Limb (tissue), 2 donors: ENCODE measurements at regions not wholly inside any gene's neighbourhood (a gene's known extent, or its start where the extent isn't known, plus 50 kb on each side); places are given as distances from the start of the nearest gene placed in this dataset.
"Not testable (repeated sequence)": the region's sequence is repeated elsewhere in the genome, so short reads cannot be mapped to it uniquely, and the experiment has no call there.

ENCODE experiments used
- DNase-seq, 2 donors: peaks; one replicate each; pipeline ENCODE4 v3.0.0-alpha.2; 2016; ENCODE audit errors: extremely low spot score in 2 of 2

GRCh38 chr11:38038777-38039176 lies 1440.7 kb upstream of the RAG2 start:
- DNase-seq, result no peak

DNA sequence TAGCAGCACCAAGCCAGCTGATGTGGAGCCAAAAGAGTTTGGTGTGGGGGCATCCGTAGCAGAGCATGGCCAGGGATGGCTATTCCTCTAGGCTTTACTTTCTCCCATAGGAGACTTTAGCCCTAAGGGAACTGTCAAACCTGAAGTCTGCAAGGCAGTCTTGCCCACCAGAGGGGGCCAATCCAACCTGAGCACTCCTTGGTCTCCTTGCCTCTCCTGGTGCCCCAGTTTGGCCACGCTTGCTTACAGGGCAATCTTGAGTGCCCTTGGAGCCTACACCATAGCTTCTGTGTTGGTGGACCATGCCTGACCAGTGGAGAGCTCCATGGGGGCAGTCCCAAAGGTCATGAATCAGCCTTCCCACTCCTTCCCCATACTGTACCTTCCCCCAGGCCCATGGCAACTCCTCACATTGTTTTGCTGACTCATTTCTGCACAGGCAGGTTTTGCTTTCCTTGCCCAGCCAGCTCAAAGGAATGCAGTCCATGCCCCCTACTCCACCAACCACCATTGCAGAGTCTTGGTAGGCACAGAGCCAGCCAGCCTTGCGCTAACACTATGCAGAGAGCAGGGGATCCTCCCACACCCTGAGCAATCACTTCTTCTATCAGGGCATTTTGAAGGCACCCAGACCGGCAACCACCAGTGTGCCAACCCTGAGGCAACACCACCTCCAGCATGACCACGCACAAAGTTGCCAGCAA lies 1421.2 kb upstream of the RAG2 start:
- DNase-seq, result no peak

GRCh38 chr11:38014405-38014804 lies 1416.4 kb upstream of the RAG2 start:
- peak in 1 of 2 donors; percentile 17 for DNase-seq

DNA sequence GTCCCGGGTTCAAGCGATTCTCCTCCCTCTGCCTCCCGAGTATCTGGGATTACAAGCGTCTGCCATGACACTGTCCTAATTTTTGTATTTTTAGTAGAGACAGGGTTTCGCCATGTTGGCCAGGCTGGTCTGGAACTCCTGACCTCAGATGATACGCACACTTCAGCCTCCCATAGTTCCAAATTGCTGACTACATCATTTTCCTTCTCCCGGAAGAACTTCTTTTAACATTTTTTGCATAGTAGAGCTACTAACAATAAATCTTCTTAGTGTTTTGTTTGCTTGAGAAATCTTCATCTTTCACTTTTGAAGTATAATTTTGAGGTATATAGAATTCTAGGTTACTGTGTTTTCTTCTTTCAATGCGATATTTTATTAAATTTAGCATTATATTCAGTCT lies 1415.1 kb upstream of the RAG2 start:
- DNase-seq, result no peak

DNA sequence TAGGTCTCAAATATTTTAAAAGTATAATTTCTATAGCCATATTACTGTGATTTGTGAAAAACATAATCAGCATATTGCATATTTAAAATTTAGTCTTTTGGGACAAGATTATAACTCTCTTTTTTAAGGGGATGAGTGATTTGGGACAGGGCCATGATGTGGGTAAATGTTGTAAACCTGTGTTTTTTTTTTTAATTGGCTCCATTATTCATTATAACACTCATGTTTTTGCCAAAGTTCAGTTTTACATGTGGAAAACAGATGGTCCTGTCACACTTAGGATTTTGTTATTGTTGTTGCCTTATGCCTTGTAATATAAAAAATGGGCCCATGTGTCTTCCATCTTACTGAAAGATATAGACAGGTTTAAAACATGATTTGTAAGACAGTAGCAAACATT lies 1413.5 kb upstream of the RAG2 start:
- no peak for DNase-seq

GRCh38 chr11:38009932-38010331 lies 1411.9 kb upstream of the RAG2 start:
- no peak for DNase-seq

DNA sequence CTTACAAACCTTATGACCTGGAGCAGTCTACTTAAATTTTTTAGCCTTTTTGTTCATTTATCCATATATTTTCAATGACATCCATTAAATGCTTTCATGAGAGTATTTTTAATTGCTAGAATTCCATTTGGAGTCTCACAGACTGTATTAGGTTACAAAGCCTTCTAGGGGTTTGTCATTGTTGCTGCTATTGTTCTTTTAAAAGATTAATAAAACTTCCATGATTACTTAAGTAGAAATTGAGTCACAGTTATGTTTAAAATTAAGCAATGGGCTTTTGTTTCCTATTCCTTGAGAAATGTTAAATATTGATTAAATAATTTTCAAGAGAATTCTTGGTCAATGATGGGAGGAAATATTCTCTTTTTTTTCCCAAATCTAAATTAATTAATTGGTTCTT lies 1408.4 kb upstream of the RAG2 start:
- no peak for DNase-seq

- DNase-seq, result no peak
These were observed 1407.6 kb upstream of the RAG2 start for GRCh38 chr11:38005597-38005996.

DNA sequence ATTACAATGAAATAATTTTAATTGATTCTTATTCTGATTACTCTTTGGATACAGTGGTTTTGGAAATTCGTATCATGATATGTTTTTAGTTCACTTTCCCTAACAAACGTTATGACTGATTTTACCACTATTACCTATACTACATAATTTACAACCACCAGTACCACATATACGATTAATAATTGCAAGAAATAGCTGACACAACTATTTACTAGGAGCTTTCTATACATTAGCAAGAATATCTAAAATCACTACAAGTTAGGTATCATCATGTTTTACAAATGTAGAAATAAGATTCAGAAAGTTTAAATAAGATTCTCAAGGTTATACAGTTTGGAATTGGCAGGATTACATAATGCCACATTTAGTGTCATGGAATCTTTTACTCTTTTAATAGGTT lies 1401.1 kb upstream of the RAG2 start:
- no peak for DNase-seq

DNA sequence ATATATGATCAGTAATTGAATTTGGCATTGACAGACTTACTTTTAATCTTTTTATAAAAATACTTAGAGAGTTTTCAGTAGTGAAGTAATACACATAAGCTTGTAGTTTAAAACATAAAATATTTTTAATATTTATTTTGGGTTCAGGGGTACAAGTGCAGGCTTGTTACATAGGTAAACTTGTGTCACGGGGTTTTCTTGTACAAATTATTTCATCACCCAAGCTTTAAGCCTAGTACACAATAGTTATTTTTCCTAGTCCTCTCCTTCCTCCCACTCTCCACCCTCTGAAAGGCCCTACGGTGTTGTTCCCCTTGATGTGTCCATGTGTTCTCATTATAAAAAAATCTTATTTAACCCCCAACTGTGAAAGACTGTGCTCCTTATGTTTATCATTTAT lies 1397.8 kb upstream of the RAG2 start:
- DNase-seq, result no peak

- no peak for DNase-seq
These were observed 1390.0 kb upstream of the RAG2 start for GRCh38 chr11:37988031-37988430.

GRCh38 chr11:37984991-37985390 lies 1387.0 kb upstream of the RAG2 start:
- DNase-seq, result no peak

- no peak for DNase-seq
These were observed 1380.6 kb upstream of the RAG2 start for GRCh38 chr11:37978647-37979046.

DNA sequence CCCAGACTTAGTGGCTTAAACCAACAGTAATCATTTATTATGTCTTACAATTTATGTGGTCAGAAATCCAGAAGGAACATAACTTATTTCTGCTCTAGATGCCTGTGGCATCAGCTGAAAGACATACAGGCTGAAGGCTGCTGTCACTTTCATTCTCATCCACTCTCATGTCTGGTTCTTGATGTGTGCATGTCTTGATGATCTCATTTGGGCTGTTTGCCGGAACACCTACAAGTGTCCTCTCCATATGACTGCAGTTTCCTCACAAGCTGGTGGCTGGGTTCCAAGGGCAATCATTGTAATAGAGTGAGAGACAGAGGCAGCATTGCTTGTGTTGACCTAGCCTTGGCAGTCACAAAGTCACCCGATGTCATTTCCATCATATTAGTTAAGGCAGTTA lies 1375.9 kb upstream of the RAG2 start:
- DNase-seq, result no peak

GRCh38 chr11:37972691-37973090 lies 1374.7 kb upstream of the RAG2 start:
- DNase-seq, result no peak

- not testable (repeated sequence) for DNase-seq
These were observed 1371.3 kb upstream of the RAG2 start for GRCh38 chr11:37969336-37969735.

- no peak for DNase-seq
These were observed 1370.1 kb upstream of the RAG2 start for GRCh38 chr11:37968148-37968547.

DNA sequence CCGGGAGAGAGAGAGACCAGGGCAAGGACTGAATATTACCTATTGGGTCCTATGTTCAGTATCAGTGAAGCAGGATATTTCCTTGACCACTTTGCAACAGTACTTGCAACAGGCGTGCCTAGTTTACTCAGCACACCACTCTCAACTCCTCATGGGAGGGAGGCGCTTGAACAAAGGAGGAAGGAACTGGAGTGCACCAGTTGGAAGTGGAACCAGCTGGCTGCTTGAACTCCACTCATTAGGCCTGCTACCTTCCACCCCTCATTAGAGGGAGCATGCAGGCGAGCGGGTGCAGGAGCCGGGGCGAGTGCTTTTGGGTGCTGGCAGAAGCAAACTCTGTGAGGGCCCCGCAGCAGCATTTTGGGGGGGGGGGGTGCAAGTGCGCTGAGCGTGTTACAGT lies 1369.6 kb upstream of the RAG2 start:
- no peak for DNase-seq

- no peak for DNase-seq
These were observed 1365.4 kb upstream of the RAG2 start for GRCh38 chr11:37963440-37963839.

- DNase-seq, result no peak
These were observed 1359.7 kb upstream of the RAG2 start for GRCh38 chr11:37957717-37958116.

- peak in 1 of 2 donors; percentile 26 for DNase-seq
These were observed 1354.0 kb upstream of the RAG2 start for GRCh38 chr11:37951996-37952395.

DNA sequence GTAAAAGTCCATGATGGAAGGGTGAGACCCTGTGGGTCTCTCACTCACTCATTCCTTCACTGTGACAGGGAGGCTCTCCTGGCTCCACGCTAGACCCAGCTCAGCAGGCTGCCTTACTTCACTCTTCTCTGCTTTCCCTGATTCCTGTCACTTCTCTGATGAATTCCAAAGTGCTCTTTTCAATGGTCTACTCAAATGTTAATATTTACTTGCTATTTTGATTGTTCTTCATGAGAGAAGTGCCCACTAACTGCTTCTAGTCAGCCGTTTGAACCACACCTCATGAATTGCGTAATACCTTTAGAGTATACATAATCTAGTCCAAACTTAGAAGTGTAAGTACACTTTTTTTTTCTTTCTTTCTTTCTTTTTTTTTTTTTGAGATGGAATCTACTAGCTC lies 1350.2 kb upstream of the RAG2 start:
- DNase-seq, result no peak

DNA sequence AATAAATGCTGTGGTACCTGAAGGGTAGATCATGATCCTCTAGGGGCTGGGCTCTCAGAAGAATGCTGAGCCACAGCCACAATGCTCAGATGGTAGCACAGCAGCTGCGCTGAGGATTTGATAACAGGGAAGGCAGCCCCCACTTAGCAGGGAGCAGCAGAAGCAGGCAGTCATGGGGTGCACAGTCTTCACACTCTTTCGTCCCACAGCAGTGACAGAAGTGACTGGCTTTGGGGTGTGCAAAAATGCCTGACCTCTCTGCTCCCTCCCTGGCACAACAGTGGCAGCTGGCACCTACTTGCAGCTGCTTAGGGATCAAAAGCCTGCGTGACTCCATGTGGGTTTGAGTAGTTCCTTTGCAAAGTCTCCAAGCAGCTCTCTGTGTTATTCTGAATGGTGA lies 1349.8 kb upstream of the RAG2 start:
- peak in 1 of 2 donors; percentile 32 for DNase-seq
